Putamen (tissue), 1 donor: ENCODE measurements at regions not wholly inside any gene's neighbourhood (a gene's known extent, or its start where the extent isn't known, plus 50 kb on each side); places are given as distances from the start of the nearest gene placed in this dataset.

ENCODE experiments used
- DNase-seq: peaks from one replicate; pipeline ENCODE4 v3.0.0-alpha.2; 2016; ENCODE audit warnings: low spot score

- no peak for DNase-seq
Measured at GRCh38 chr3:124576565-124577493, 153.4 kb upstream of the UMPS start.

- DNase-seq = no peak
Measured at GRCh38 chr3:124577494-124578167, 152.6 kb upstream of the UMPS start.

- DNase-seq = no peak
Measured at GRCh38 chr3:124579641-124580040, 150.6 kb upstream of the UMPS start.

GRCh38 chr3:124582196-124582595 lies 148.1 kb upstream of the UMPS start:
- no peak for DNase-seq

- DNase-seq = no peak
Measured at GRCh38 chr3:124582621-124583395, 147.4 kb upstream of the UMPS start.

GRCh38 chr3:124584245-124584551 lies 146.1 kb upstream of the UMPS start:
- no peak for DNase-seq

GRCh38 chr3:124584552-124585391 lies 145.5 kb upstream of the UMPS start:
- DNase-seq = no peak

- no peak for DNase-seq
Measured at GRCh38 chr3:124586126-124587052, 143.9 kb upstream of the UMPS start.

GRCh38 chr3:124587053-124587408 lies 143.2 kb upstream of the UMPS start:
- no peak for DNase-seq

GRCh38 chr3:124588036-124588435 lies 142.2 kb upstream of the UMPS start:
- no peak for DNase-seq

- DNase-seq = no peak
Measured at GRCh38 chr3:124588794-124589193, 141.5 kb upstream of the UMPS start.

- no peak for DNase-seq
Measured at GRCh38 chr3:124591699-124592098, 138.6 kb upstream of the UMPS start.

GRCh38 chr3:124592658-124593441 lies 137.4 kb upstream of the UMPS start:
- DNase-seq = no peak

GRCh38 chr3:124593442-124593829 lies 136.8 kb upstream of the UMPS start:
- DNase-seq = no peak

- no peak for DNase-seq
Measured at GRCh38 chr3:124594581-124594980, 135.7 kb upstream of the UMPS start.

- no peak for DNase-seq
Measured at GRCh38 chr3:124597273-124597672, 133.0 kb upstream of the UMPS start.

GRCh38 chr3:124597979-124598378 lies 132.3 kb upstream of the UMPS start:
- DNase-seq = no peak

GRCh38 chr3:124599147-124599765 lies 131.0 kb upstream of the UMPS start:
- DNase-seq = no peak
